GM19328 (cell line): ENCODE measurements at regions not wholly inside any gene's neighbourhood (a gene's known extent, or its start where the extent isn't known, plus 50 kb on each side); places are given as distances from the start of the nearest gene placed in this dataset.
"Not testable (repeated sequence)": the region's sequence is repeated elsewhere in the genome, so short reads cannot be mapped to it uniquely, and the experiment has no call there.

Experiments used
- ATAC-seq: cut with Tn5 transposase; IDR thresholded peaks from one replicate; pipeline ENCODE4 v1.9.1; 2021; ENCODE audit warnings: mild to moderate bottlenecking, moderate library complexity; ENCODE audit not compliant: unreplicated experiment

DNA sequence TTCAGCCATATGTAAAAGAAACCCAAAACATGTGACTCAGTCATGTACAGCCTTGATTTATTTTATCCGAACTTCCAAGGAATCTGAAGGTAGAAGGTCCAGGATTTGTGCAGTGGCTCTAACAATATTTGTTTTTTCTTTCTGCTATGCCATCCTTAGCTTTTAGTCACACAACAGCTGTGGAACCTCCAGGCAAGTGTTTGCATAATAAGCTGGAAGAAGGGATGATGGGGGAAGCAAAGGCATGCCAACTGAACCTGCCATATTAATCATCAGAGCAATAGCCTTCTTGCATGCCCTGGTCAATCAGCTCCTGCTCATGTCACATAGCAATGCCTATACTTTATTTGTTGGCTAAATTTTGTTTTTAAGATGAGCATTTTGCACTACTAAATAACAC lies 444.7 kb upstream of the ARPP21 start:
- ATAC-seq, result no peak

DNA sequence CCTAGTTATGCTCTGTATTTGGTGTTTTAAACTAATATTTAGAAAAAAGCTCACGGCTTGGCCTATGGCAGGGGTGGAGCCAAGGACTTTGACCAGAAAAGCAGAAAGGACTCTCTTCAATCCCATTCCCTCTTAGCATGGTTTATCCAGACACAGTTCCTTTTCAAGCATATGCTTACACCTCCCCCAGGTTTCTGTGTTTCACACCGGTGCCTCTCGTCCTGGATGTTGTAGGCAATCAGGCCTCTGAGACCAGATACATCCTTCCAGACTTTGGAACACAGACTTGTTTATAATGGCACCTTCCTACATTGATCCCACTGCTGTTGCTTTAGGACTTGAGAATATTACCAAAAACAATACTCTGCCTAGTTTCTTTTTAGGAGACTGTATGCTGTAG lies 440.5 kb upstream of the ARPP21 start:
- no peak for ATAC-seq

DNA sequence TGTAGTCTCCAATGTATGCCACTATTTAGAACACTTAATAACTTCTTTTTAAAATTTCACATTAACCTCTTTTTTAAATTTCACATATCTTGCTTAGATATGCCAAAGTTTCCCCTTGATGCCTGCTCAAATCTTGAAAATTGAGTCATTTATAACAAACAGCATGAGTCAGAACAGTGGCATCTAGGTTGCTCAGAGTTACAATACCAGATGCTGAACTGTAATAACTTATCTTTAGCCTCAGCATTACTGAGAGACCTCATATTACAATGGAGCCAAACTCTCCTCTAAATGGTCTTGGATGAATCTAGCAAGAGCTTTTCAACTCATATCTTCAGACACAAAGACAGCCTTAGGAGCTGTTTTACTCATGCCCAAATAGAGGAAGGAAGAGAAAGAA lies 439.3 kb upstream of the ARPP21 start:
- no peak for ATAC-seq

DNA sequence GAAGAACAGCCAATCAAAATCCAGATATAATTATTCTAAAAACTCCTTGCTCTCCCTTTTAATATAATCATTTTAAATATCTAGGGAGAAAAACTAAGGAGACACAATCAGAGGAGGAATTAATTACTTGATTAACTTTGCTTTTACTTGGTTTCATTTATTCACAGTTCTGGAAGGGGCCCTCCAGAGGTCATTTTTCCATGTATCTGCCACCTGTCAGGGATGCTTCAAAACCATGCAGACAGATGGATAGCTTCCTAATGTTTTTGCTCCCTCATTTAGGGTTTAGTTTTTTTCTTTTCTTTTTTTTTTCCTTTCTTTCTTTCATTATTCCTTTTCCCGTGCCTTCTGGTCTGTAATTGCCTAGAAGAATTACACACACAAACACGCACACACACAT lies 438.1 kb upstream of the ARPP21 start:
- no peak for ATAC-seq

DNA sequence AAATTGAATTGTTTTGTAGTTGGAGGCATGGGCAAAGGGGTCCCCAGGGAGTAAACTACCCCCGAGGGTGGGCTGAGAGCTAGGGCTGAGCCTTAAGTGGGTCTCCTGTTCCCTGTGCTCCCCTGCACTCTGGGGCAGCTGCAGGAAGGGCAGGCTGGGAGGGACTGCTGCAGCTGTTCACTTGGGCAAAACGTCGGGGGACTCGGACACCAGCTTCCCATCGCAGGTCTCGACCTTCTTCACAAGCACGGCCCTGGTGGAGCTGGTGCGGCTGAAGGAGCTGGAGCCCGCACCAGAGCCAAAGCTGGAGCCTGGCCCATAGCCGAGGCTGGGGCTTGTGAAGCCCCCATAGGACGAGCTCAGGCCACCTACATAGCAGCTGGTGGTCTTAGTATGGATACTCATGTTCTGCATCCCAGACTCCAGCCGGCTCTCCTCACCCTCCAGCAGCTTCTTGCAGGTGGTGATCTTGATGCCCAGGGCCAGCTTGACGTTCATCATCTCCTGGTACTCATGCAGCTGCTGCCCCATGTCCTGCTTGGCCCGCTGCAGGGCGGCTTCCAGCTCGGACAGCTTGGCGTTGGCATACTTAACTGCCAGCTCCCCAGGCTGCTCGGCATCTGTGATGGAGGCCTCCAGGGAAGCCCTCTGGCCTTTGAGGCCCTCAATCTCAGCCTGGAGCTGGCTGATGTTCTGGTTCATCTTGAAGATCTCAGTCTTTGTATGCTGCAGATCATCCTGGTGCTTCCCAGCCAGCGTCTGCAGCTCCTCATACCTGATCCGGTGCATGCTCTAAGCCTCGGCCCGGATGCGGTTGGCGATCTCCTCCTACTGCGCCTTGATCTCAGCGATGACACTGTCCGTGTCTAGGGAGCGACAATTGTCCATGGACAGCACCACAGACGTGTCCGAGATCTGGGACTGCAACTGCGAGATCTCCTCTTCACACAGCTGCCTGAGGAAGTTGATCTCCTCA lies 423.5 kb upstream of the ARPP21 start:
- no peak for ATAC-seq

DNA sequence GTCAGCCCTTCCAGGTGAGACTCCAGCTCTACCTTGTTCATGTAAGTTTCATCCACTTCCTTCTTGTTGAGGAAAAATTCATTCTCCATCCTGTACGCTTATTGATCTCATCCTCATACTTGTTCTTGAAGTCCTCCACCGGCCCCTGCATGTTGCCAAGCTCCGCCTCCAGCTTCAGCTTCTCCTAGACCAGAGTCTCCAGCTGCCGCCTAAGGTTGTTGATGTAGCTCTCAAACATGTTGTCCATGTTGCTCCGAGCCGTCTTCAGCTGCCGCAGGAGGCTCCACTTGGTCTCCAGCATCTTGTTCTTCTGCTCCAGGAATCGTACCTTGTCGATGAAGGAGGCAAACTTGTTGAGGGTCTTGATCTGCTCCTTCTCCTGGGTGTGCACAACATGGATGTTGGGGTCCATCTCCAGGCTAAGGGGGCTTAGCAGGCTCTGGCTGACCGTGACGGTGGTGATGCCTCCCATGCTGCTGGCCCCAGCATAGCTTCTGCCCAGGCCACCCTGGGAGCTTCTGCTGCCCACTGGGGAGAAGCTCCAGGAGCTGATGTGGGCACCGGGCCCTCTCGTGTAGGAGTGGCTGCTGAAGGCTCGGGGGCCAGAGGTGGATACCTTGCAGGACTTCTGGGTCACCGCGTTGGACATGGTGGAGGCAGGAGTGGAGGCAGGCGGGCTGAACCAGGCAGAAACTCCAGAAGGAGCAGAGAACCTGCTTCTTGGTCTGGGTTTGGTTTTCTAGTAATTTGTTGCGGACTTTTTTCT lies 422.6 kb upstream of the ARPP21 start:
- no peak for ATAC-seq

DNA sequence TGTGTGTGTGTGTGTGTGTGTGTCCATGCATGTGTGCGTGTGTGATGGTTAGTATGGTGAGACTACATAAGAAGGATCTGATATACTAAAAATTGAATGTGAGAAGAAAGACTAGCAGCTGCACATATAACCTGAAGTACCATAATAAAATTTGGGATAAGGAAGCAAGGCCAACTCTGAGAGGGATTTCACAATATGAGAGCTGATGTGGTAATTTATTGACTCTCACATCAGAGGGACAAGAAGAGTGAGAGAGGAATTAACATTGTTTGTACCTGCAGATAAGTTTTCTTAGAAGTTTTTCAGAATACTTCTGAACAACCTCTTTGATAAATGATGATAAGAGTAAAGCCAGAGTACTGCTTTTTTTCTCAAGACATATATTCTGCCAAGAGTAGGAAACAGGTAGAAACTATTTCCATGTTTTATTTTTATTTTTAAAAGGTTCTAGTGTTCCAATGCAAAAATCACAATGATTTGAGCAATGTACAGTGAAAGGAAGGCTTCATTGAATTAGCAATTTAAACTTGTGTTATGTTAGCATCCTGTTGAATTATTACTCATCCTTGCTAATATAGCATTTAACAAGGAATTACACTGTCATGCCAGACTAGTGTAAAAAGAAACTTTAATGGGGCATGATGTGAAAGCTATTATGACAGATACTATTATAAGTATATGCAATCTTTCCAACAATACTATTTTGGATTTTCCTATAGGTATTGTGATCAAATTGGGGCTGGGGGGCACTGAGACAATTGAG lies 415.5 kb upstream of the ARPP21 start:
- ATAC-seq, result no peak

DNA sequence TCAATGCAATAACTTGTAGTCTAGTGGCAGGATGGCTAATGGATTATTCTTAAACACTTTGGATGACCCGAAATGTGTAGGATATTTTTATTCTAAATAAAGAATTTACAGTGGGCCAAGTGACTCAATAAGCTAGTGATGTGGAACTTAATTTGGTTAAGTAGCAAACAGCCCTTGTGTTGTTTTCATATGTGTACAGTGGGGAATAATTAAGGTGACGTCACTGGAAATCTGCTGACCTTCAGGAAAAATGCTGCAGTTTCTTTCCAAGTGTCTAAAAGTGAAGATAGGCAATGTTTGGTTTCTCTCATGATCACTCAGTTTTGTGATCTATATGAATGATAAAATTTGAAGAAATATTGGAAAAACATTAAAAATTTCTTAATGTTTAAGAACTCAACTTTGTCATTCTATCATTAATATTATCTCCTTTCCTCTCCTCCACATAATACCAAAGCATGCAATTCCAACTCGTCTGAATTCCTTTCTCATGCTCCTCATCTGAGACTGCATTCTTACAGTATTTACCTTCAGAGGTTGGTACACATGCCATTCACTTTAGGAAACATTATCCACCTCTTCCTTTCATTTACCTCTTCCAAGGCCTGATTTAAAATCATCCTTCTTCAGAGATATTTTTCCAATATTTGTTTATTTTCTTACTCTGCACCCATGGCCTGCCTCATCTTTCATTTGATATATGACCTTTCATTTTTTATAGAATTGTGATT lies 414.6 kb upstream of the ARPP21 start:
- ATAC-seq, result no peak

DNA sequence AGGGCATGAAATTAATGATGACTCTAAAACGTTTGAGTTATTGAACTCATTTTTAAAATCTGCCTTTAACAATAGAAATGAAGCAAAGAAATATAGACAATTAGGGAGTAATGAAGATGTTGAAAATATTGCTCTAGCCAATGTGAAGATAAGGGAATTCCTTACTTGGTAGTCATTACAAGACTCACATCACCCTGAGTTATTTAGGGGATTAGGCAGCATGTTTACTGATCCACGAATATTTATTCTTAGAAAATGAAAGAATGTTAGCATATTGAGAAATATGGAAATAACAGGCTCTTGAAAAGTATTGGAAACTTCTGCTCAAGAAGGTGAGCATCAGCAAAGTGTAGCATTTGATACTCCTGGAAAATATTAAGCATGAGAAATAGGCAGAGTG lies 398.1 kb upstream of the ARPP21 start:
- ATAC-seq, result no peak

DNA sequence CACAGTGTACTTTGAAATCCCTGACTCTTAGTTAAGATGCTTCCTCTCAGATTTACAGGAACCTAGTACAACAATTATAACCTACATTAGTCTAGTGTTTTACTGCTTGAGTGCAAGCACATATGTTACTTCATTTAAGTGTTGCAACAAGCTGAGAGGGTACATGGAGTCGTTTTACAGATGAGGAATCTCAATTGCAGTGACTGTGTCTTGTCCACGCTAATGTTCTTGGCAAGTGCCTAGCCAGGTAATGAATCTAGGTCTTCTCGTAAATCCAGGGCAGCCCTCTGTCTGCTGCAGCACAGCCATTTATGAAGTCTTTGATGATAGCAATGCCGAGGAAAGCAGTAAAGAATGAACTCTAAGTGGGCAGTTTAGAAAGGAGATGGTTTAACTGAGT lies 384.4 kb upstream of the ARPP21 start:
- ATAC-seq, result no peak

DNA sequence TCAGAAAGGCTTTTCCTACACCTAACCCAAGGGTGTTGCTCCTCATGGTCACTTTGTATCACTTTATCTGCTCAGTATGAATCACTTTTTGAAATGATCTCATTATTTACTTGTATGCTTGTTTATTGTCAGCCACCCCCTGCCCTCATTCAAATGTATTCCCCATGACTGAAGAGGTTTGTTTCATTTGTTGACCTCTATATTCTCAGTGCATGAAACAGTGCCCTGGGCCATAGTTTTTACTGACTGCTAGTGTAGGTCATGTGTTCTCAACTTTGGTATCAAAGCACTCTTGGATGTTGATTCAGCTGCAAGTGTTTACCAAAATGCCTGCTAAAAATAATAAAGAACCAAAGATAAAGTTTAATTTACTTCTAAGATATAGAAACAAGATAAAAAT lies 381.7 kb upstream of the ARPP21 start:
- no peak for ATAC-seq

DNA sequence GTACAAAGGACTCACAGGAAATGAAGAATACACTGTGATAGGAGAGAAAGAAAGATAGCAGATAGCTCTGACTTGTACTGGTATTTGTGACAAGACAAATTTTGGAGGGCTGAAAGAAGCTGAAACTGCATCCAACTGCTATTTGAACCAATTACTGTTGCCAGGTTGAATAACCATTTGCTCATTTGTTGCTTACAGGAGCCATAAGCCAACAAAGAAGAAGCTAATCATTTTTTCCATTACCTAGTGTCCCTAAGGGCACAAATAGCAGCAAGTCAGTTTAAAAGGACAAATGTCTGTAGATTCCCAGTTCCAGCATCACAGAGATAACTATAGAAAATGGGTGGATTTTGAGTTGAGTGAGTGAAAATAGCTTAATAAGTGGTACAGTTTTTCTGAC lies 376.9 kb upstream of the ARPP21 start:
- ATAC-seq, result no peak

DNA sequence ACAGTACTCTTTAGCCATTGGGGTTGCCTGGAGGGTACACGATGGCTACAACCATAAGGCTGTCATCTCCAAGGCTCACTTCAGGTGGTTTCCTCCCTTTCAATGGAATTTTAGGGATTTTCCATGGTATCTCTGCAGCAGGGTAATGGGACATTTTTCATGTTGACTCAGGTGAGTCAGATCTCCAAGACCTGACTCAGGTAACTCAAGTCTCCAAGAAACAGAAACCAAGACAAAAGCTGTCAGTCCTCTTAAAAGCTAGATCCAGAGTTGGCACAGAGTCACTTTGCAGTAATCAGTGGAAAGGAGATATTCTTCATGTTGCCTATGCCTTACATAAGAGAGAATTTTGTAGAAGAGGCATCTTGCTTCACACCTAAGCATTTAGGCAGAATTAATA lies 375.8 kb upstream of the ARPP21 start:
- ATAC-seq, result no peak

DNA sequence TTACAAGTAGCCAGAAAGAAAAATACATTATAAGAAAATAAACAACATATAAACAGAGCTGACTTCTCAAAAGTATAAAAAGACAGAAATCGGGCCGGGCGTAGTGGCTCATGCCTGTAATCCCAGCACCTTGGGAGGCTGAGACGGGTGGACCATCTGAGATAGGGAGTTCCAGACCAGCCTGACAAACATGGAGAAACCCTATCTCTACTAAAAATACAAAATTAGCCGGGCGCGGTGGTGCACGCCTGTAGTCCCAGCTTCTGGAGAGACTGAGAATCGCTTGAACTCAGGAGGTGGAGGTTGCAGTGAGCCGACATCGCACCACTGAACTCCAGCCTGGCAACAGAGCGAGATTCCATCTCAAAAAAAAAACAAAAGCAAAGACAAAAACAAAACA lies 373.3 kb upstream of the ARPP21 start:
- ATAC-seq, result not testable (repeated sequence)

DNA sequence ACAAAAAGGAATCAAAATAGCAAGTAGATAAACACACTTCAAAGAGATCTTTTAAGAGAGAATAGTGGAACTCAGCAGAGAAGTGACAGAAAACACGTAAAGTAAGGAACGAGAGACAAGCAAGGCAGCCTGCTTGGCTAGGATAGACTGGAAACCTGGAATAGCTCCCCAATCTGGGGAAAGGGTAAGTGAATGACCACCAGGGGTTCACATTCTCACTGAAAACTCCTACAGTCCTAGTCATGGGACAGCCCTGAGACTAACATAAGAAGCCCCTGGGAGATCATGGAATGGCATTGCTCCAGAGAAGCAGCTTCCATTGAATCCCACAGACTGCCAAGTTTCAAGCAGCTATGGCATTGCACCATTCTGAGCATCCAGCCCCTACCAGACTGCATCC lies 363.6 kb upstream of the ARPP21 start:
- no peak for ATAC-seq

DNA sequence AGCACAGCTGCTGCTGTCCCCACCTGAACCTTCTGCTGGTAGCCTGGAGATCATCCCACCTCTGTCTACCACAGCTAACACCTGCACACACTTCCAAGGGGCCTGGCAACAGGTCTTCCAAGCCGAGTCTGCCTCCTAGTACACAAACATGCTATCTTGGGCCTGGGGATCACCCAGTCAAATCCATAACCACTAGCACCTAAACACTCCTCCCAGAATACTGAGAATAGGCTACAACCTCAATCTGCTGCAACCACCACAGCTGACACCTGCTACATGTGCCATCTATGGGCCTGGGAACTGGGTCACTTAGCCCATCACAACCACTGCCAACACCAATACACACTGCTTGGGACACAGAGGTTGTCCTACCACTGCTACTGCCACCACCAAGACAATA lies 362.8 kb upstream of the ARPP21 start:
- ATAC-seq, result no peak

DNA sequence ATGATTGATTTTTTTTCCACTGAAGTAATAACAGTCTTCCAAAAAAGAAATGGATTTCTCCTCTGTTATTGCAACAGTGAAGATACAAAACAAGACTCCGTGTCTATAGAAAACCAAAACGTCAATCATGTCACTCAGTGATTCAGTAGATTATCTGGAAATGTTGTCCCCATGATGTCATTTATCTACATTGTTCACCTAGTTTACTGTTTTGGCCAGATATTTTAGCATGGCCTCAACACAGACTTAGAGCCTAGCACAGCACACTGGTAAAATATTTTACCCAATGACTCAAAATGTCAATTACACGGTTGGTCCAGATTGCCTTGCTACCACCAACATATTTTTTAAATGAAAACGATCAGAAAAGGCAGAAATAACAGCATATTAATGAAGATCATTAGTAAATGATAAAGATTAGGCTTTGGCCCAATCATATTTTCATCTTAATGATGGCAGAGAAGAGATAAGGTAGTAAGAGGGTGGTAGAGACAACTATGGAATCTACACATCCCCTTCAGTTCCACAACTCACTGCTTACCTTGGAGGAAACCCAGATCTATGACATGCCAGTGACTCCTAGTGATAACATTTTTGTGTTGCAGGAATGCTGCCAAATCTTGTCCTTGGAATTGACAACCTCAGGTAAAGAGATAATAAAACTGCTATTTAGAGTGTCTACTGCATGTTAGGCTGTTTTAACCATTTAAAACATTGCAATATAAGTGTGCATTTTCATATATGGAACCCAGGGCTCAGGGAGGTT lies 347.7 kb upstream of the ARPP21 start:
- no peak for ATAC-seq

DNA sequence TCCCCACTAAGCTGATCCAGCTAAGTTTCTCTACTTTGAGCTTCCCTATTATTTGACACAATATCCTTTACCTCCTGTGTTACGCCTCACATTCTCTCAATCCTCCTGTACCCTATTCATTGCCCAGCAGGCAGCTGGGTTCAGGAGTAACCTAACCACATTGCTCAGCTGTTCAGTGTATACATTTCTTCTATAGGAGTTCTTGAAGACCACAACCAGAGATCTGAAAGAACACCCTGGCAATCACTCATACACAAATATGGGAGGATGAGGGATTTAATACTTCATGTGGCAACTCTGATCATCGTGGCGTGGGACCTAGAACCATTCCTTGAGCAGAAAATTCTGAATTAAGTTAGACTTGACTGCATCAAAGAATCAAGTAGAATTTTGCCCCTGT lies 346.8 kb upstream of the ARPP21 start:
- ATAC-seq, result no peak

DNA sequence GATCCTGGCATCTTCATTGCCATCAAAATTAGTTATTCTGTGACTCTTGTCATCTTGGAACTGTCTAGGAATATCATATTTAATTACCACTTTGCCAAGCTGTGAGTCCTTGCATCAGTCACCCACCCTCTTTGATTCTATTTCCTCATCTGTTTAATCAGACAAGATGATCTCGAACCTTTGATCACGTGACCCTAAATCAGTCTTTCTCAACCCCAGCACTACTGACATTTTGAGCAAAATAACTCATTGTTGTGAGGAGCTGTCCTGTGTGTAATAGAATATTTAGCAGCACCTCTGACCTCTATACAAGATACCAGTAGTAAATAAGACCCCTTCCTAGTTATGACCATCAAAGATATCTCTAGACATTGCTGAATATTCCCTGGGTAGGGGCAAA lies 343.4 kb upstream of the ARPP21 start:
- ATAC-seq, result no peak

DNA sequence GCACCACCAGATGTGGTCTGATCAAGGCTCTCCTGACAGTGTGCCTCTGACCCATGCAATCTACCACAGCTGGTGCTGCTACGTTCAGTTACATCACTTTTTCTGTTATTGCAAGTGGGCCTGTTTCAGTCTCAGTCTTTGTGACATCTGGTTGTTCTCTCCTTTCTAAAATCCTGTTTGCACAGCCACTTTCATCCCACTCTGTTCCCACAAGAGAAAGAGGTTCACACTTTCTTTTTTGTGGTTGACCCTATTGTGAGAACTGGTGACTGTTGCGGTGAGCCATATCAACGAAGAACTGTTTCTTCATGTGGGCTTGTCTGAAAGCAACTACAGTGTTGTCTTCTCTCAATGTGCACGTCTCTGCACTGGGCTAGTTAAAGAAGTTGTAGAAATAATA lies 342.8 kb upstream of the ARPP21 start:
- ATAC-seq, result no peak
